DMS153 (cell line): ENCODE measurements at regions not wholly inside any gene's neighbourhood (a gene's known extent, or its start where the extent isn't known, plus 50 kb on each side); places are given as distances from the start of the nearest gene placed in this dataset.
A peak's percentile ranks its signal among the peaks of the same experiment; 100 is the strongest.

Experiments used
- DNase-seq: peaks from one replicate; lab custom pipeline; 2025; lab: John Stamatoyannopoulos, UW

- no peak for DNase-seq
These were observed 143.5 kb upstream of the CNTN4 start for GRCh38 chr3:1955170-1955569.

DNA sequence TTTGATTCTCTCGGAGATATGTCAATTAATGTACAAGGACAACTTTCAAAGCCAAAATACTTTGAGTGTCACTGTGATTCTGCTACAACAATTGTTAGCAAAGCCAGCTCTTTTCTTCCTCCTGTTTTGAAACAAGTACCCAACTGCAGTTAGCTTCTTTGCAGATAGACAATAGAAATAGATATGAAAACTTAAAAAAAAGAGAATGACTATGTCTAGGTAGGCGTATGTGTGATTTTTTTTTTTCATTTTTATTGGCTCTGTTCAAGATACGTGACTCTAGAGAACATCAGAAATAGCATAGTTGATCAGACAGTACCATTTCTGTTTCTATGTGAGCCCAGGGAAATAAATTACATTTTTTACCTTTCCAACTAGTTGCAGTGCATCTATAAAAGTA lies 142.9 kb upstream of the CNTN4 start:
- no peak for DNase-seq

GRCh38 chr3:1960506-1960905 lies 138.2 kb upstream of the CNTN4 start:
- no peak for DNase-seq

DNA sequence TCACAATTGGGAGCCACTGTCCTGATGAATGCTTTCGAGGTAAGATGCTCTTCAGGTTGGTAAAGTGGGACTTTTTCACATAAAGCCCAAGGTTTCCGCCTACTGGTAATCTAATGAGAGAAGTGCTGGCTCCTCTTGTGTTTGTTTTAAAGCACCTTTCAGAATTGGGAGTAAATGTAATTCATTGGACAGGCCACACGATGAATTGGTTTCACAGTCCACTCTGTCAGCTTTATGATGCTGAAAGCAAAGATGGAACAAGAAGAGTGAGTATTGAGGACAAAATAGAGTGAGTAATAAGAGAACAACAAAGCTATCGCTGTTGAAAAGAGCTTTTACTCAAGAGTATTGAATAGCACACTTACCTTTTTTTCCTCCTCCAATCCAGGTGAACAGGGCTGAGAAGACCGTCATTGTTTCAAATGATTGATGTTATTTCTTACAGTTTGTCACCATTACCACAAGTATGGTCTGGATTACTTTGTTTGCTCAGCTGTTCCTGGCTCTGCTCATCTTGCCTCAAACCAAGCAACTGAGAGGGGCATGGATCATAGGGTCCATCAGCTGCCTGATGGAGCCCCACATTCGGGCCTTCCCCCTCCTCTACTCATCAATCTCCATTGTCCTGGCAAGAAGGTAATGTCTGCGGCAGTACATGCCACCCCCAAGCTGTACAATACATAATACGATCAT lies 136.1 kb upstream of the CNTN4 start:
- DNase-seq, result peak; percentile 94

GRCh38 chr3:1963896-1964295 lies 134.8 kb upstream of the CNTN4 start:
- DNase-seq, result no peak

DNA sequence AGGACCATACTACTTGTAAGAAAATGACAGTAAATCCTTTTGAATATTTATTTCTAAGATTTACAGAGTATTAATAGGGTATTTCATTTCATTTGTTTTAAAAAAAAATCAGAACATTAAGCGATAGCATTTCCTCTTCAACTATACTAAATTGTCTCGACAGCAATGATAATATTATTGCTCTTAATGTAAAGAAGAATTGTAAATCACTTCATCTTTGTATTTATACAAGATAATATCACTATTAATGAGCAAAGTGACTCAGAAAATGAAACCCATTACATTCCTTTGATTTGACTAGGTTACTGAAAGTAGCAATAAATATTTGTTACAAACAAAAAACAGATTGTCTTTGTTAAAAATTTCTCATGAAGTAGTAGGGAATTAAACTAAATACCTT lies 131.1 kb upstream of the CNTN4 start:
- DNase-seq, result no peak

GRCh38 chr3:1969281-1969680 lies 129.4 kb upstream of the CNTN4 start:
- no peak for DNase-seq

- DNase-seq, result no peak
These were observed 126.9 kb upstream of the CNTN4 start for GRCh38 chr3:1971780-1972179.

GRCh38 chr3:1979961-1980615 lies 118.6 kb upstream of the CNTN4 start:
- no peak for DNase-seq

GRCh38 chr3:1987980-1988379 lies 110.7 kb upstream of the CNTN4 start:
- DNase-seq, result no peak

- DNase-seq, result no peak
These were observed 99.9 kb upstream of the CNTN4 start for GRCh38 chr3:1998739-1999138.

DNA sequence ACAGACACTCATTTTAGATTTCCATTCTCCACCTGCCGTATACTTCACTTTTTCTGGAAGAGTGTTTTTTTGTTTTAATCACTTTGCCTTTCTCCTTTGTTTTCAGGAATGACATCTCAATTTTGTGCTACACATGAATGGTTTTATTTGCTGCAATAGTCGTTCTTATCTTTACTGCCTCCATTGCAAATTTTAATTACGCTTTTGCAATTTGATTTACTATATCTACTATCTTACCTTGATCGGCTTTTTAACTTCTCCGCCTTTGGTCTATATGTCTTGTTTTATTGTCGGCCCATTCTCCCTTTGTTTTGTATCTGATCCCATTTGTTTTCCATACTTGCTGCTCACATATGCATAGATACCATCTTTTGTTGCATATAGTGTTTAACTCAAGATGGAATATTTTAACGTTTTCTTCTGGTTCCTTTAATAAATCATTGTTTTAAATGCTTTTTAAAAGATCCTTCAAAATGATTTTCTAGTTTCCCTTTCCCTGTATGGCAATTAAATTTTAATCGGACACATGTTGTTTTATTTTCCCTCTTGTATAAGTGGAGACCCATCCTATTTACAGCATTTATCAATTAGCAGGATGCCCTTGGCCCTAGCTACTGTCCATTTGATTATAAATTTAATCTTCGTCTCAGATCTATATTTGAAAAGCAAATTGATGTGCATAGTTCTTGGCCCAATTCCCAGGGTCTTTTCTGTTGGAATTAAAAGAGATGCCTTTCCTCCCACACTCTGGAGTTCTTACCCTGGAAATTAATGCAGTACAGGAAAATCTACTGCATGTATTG lies 97.2 kb upstream of the CNTN4 start:
- no peak for DNase-seq

- DNase-seq, result peak; percentile 12
These were observed 74.7 kb upstream of the CNTN4 start for GRCh38 chr3:2023959-2024358.

DNA sequence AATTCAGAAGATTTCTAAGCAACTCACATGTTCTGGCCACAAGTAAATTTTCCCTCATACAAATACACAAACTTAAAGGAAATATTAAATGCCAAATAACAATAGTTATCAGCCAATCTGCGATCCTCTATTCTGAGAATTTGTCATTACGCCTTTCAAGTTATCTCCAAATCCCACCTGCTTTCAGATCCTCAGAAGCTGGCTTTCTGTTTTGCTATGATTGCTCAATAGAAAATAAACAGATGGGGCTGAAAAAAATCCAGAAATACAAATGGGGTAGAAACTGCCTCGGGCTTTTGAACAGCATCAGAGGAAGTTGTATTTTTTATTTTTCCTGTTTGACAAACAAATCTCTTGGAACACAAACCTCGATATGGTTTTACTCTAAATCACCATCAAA lies 74.0 kb upstream of the CNTN4 start:
- no peak for DNase-seq

DNA sequence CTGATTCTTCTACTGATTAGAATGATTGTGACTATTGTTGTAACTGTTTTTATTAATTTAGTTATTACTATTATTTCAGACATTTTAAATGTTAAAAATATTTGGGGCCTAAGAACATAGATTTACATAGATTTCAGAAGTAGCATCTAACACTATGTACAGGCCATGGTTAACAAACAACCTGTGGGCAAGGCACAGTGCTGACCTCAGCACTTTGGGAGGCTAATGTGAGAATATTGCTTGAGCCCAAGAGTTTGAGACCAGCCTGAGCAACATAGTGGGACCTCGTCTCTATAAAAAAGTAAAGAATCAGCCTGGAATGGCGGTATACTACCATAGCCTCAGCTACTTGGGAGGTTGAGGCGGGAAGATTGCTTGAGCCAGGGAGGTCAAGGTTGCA lies 69.1 kb upstream of the CNTN4 start:
- DNase-seq, result no peak

- DNase-seq, result no peak
These were observed 62.6 kb upstream of the CNTN4 start for GRCh38 chr3:2036076-2036475.

- DNase-seq, result no peak
These were observed 56.7 kb upstream of the CNTN4 start for GRCh38 chr3:2041931-2042330.
